Body of pancreas (tissue), 4 donors: ENCODE measurements at regions not wholly inside any gene's neighbourhood (a gene's known extent, or its start where the extent isn't known, plus 50 kb on each side); places are given as distances from the start of the nearest gene placed in this dataset.
A peak's percentile ranks its signal among the peaks of the same experiment; 100 is the strongest.
"Not testable (repeated sequence)": the region's sequence is repeated elsewhere in the genome, so short reads cannot be mapped to it uniquely, and the experiment has no call there.

Experiments used
- ATAC-seq: fragments of 150-250 bp; one replicate; pipeline ENCODE4 v1.9.1; 2016
- DNase-seq, 4 donors: peaks; one replicate each; pipeline ENCODE4 v3.0.0-alpha.2; 2019
- H3K27ac ChIP-seq, 4 donors: fragments of 200-600 bp; sonication (generic); 1 replicate in 3 of 4; 2 replicates in 1 of 4; pipeline versions ENCODE4 v1.5.1 to v1.6.1; 2016 to 2019; ENCODE audit warnings: mild to moderate bottlenecking in 1 of 4, mixed read lengths in 1 of 4, moderate library complexity in 1 of 4
- H3K27me3 ChIP-seq, 2 donors: fragments of 200-600 bp; sonication (generic); one replicate each; pipeline ENCODE4 v1.6.0; 2016; ENCODE audit warnings: mild to moderate bottlenecking in 1 of 2
- H3K36me3 ChIP-seq, 2 donors: fragments of 200-600 bp; sonication (generic); replicated peaks in 1 of 2; 2 replicates each; pipeline ENCODE4 v1.5.1; 2016; ENCODE audit warnings: low read depth in 2 of 2; ENCODE audit not compliant: insufficient read depth in 1 of 2
- H3K4me1 ChIP-seq: fragments of 200-600 bp; sonication (generic); one replicate; pipeline ENCODE4 v1.6.0; 2016
- H3K4me3 ChIP-seq, 2 donors: fragments of 200-600 bp; sonication (generic); 1 replicate in 1 of 2; 2 replicates in 1 of 2; pipeline ENCODE4 v1.5.1; 2016 to 2019
- H3K9me3 ChIP-seq, 3 donors: fragments of 200-600 bp; sonication (generic); 1 replicate in 2 of 3; 2 replicates in 1 of 3; pipeline ENCODE4 v1.5.1; 2016
- CTCF ChIP-seq, 7 experiments: fragments of 450-650 bp in 4 of 7; fragments of 200-600 bp in 3 of 7; sonication (generic) in 3 of 7; IDR thresholded peaks; one replicate each; pipeline ENCODE4 v1.5.1; 2016 to 2019; ENCODE audit warnings: antibody characterized with exemption in 7 of 7
- POLR2A ChIP-seq, 3 donors: fragments of 450-650 bp; IDR thresholded peaks; one replicate each; pipeline ENCODE4 v1.6.1; 2016; ENCODE audit warnings: antibody characterized with exemption in 3 of 3, mild to moderate bottlenecking in 2 of 3
- WGBS, 2 donors: methylation state at CpG; one replicate each; pipeline ENCODE4 v1.1.5; 2017; 5-methylcytosine and 5-hydroxymethylcytosine counted together
- intact Hi-C: fragments of 100-400 bp; cut with DNase I; formaldehyde crosslinking; loops from one replicate; pipeline ENCODE4 v1.15.1; 2023

GRCh38 chrX:63526863-63527262, 175.7 kb upstream of the SPIN4 start:
- no peak overlapping the region for H3K27ac ChIP-seq
- WGBS, 2 donors: 82 to 100% methylated on average over 1 of the region's 1 CpG
- no peaks in the 10 kb centered on the region for H3K4me1 ChIP-seq
- H3K36me3 ChIP-seq: no peaks in the 10 kb centered on the region
- intact Hi-C loops: no loop called here
- TF ChIP-seq POLR2A (IDR thresholded peaks at IDR 0.05) (no peak), CTCF (IDR thresholded peaks at IDR 0.05) (no peak)
- no peaks in the 10 kb centered on the region for H3K27me3 ChIP-seq
- no peak overlapping the region for H3K4me3 ChIP-seq
- no peaks in the 10 kb centered on the region for H3K9me3 ChIP-seq
- ATAC-seq (no peak), DNase-seq (no peak)

- Histone ChIP-seq H3K27me3 (no peaks in the 10 kb centered on the region), H3K9me3 (no peaks in the 10 kb centered on the region), H3K36me3 (no peaks in the 10 kb centered on the region), H3K4me3 (no peak overlapping the region), H3K27ac (no peak overlapping the region), H3K4me1 (no peaks in the 10 kb centered on the region)
- no peak for DNase-seq
- no peak for ATAC-seq
- 78 to 84% methylated on average over 3 of the region's 3 CpGs for WGBS, 2 donors
- intact Hi-C loops: no loop called here
- TF ChIP-seq POLR2A (IDR thresholded peaks at IDR 0.05): no peak
These were observed 174.4 kb upstream of the SPIN4 start for GRCh38 chrX:63525491-63525890.

- H3K4me1 ChIP-seq, DNase-seq, ATAC-seq, H3K36me3 ChIP-seq, H3K27ac ChIP-seq, H3K4me3 ChIP-seq, intact Hi-C loops, H3K9me3 ChIP-seq, H3K27me3 ChIP-seq: not testable (repeated sequence)
- WGBS, 2 donors: 90 to 94% methylated on average over 7 to 11 of the region's 11 CpGs
These were observed 168.2 kb upstream of the SPIN4 start for GRCh38 chrX:63519368-63519767.

- intact Hi-C loops: no loop called here
- Histone ChIP-seq H3K4me3 (no peak overlapping the region), H3K4me1 (peaks cover 35% of the 10 kb centered on the region), H3K36me3 (no peaks in the 10 kb centered on the region), H3K27ac (peak overlapping the region in 2 of 4 donors; percentile 17 to 32), H3K27me3 (no peaks in the 10 kb centered on the region), H3K9me3 (no peaks in the 10 kb centered on the region)
- ATAC-seq (no peak), DNase-seq (no peak)
- TF ChIP-seq CTCF (IDR thresholded peaks at IDR 0.05) (no peak), POLR2A (IDR thresholded peaks at IDR 0.05) (no peak)
These were observed 163.5 kb upstream of the SPIN4 start for GRCh38 chrX:63514569-63515080.

GRCh38 chrX:63513825-63514568, 162.9 kb upstream of the SPIN4 start:
- TF ChIP-seq CTCF (IDR thresholded peaks at IDR 0.05) (no peak), POLR2A (IDR thresholded peaks at IDR 0.05) (no peak)
- peak; percentile 16 to 54 (median 32) for DNase-seq
- no peaks in the 10 kb centered on the region for H3K36me3 ChIP-seq
- H3K9me3 ChIP-seq: no peaks in the 10 kb centered on the region
- H3K4me3 ChIP-seq: no peak overlapping the region
- intact Hi-C loops: no loop called here
- H3K27ac ChIP-seq: peak overlapping the region in 3 of 4 donors; percentile 17 to 50 (median 19)
- H3K27me3 ChIP-seq: no peaks in the 10 kb centered on the region
- peak; percentile 74 for ATAC-seq
- 19 to 25% methylated on average over 5 of the region's 5 CpGs for WGBS, 2 donors
- peaks cover 41% of the 10 kb centered on the region for H3K4me1 ChIP-seq

- Histone ChIP-seq H3K27me3 (no peaks in the 10 kb centered on the region), H3K4me3 (no peak overlapping the region), H3K36me3 (no peaks in the 10 kb centered on the region), H3K27ac (no peak overlapping the region), H3K4me1 (peaks cover 43% of the 10 kb centered on the region), H3K9me3 (no peaks in the 10 kb centered on the region)
- intact Hi-C loops: no loop called here
- DNase-seq (no peak), ATAC-seq (no peak)
- WGBS, 2 donors: 52 to 71% methylated on average over 3 of the region's 3 CpGs
- TF ChIP-seq CTCF (IDR thresholded peaks at IDR 0.05) (no peak), POLR2A (IDR thresholded peaks at IDR 0.05) (no peak)
These were observed 160.2 kb upstream of the SPIN4 start for GRCh38 chrX:63511361-63511760.
